IMR-90 (cell line): ENCODE measurements at regions not wholly inside any gene's neighbourhood (a gene's known extent, or its start where the extent isn't known, plus 50 kb on each side); places are given as distances from the start of the nearest gene placed in this dataset.

Source experiments
- ATAC-seq: fragments of 200-7000 bp; cut with Tn5 transposase; 2 replicates; pipeline ENCODE4 v1.9.1; 2020; ENCODE audit warnings: low read depth, mild to moderate bottlenecking, moderate library complexity
- BruUV-seq: library from RNA; stranded (reverse); fragments of 400-500 nt; replicated peaks from 2 replicates; lab custom pipeline; 2021; lab: Mats Ljungman, UMichigan
- CTCF ChIA-PET: fragments of 300-600 bp; formaldehyde crosslinking; extraction: SDS; loops from one replicate; lab custom pipeline; 2021; ENCODE audit warnings: antibody characterized with exemption; lab: Yijun Ruan, JAX
- POLR2A ChIA-PET: fragments of 300-600 bp; sonication (Branson Sonifier 250); formaldehyde crosslinking; loops from one replicate; lab custom pipeline; 2022; ENCODE audit warnings: antibody characterized with exemption; ENCODE audit not compliant: unreplicated experiment; lab: Charles Lee
- DNase-seq: peaks from one replicate; pipeline ENCODE4 v3.0.0; 2013
- H2AFZ ChIP-seq: replicated peaks from 2 replicates; pipeline ENCODE3; 2013; ENCODE audit warnings: low read length, mild to moderate bottlenecking; ENCODE audit not compliant: poor library complexity
- H2AK5ac ChIP-seq: 2 replicates; pipeline ENCODE4 v1.6.1; 2013; ENCODE audit warnings: low read depth, low read length, inconsistent platforms
- H2AK9ac ChIP-seq: replicated peaks from 2 replicates; pipeline ENCODE3; 2013; ENCODE audit warnings: mild to moderate bottlenecking, low read depth, low read length, moderate library complexity; ENCODE audit not compliant: poor library complexity
- H2BK120ac ChIP-seq: 2 replicates; pipeline ENCODE4 v1.6.1; 2013; ENCODE audit warnings: low read depth, low read length, inconsistent platforms
- H2BK15ac ChIP-seq: 3 replicates; pipeline ENCODE4 v1.6.1; 2013; ENCODE audit warnings: low read depth, low read length, inconsistent platforms
- H2BK20ac ChIP-seq: 2 replicates; pipeline ENCODE4 v1.6.1; 2013; ENCODE audit warnings: low read depth, mild to moderate bottlenecking, inconsistent platforms, low read length, moderate library complexity
- H2BK5ac ChIP-seq: 2 replicates; pipeline ENCODE4 v1.6.1; 2013; ENCODE audit warnings: mild to moderate bottlenecking, low read depth, low read length, inconsistent platforms; ENCODE audit not compliant: poor library complexity, severe bottlenecking
- H3K14ac ChIP-seq: replicated peaks from 2 replicates; pipeline ENCODE4 v1.6.1; 2013; ENCODE audit warnings: low read depth, low read length, inconsistent platforms
- H3K18ac ChIP-seq: 2 replicates; pipeline ENCODE4 v1.6.1; 2013; ENCODE audit warnings: low read depth, low read length, control low read depth
- H3K23ac ChIP-seq: 2 replicates; pipeline ENCODE4 v1.6.1; 2013; ENCODE audit warnings: low read depth, low read length, inconsistent platforms
- H3K27ac ChIP-seq: 2 replicates; pipeline ENCODE4 v1.5.1; 2013; ENCODE audit warnings: mild to moderate bottlenecking, control low read depth, low read length; ENCODE audit not compliant: insufficient read depth
- H3K27me3 ChIP-seq: 2 replicates; pipeline ENCODE4 v1.6.1; 2013; ENCODE audit warnings: low read length; ENCODE audit not compliant: control insufficient read depth, insufficient read depth
- H3K36me3 ChIP-seq: 2 replicates; pipeline ENCODE4 v1.6.1; 2013; ENCODE audit warnings: low read length, mixed read lengths; ENCODE audit not compliant: control insufficient read depth, insufficient read depth
- H3K4ac ChIP-seq: 2 replicates; pipeline ENCODE4 v1.6.1; 2013; ENCODE audit warnings: low read depth, low read length, inconsistent platforms
- H3K4me1 ChIP-seq: 2 replicates; pipeline ENCODE4 v1.6.1; 2013; ENCODE audit warnings: low read length, mixed read lengths; ENCODE audit not compliant: control insufficient read depth, insufficient read depth
- H3K4me2 ChIP-seq: 2 replicates; pipeline ENCODE4 v1.6.1; 2013; ENCODE audit warnings: low read depth, mild to moderate bottlenecking, control low read depth, low read length, moderate library complexity
- H3K4me3 ChIP-seq: 2 replicates; pipeline ENCODE4 v1.5.1; 2013; ENCODE audit warnings: low read depth, mild to moderate bottlenecking, control low read depth, low read length, moderate library complexity; ENCODE audit not compliant: insufficient read depth
- H3K56ac ChIP-seq: 2 replicates; pipeline ENCODE4 v1.6.1; 2013; ENCODE audit warnings: low read length, inconsistent platforms; ENCODE audit not compliant: insufficient read depth; ENCODE audit errors: extremely low read depth
- H3K79me1 ChIP-seq, 2 experiments: 2 replicates each; pipeline ENCODE4 v1.6.1; 2013; ENCODE audit warnings: low read length in 2 of 2, inconsistent platforms in 1 of 2, low read depth in 1 of 2
- H3K9ac ChIP-seq: 2 replicates; pipeline ENCODE4 v1.6.1; 2013; ENCODE audit warnings: low read depth, low read length, control low read depth
- H3K9me1 ChIP-seq: 2 replicates; pipeline ENCODE4 v1.6.1; 2013; ENCODE audit warnings: low read length, inconsistent platforms; ENCODE audit not compliant: insufficient read depth
- H3K9me3 ChIP-seq: 2 replicates; pipeline ENCODE4 v1.6.1; 2013; ENCODE audit warnings: low read length; ENCODE audit not compliant: control insufficient read depth, insufficient read depth
- H4K20me1 ChIP-seq: 2 replicates; pipeline ENCODE4 v1.6.1; 2013; ENCODE audit warnings: low read length, inconsistent platforms; ENCODE audit not compliant: insufficient read depth
- H4K5ac ChIP-seq: 2 replicates; pipeline ENCODE4 v1.6.1; 2013; ENCODE audit warnings: mild to moderate bottlenecking, low read depth, low read length, control low read depth
- H4K8ac ChIP-seq, 2 experiments: 2 replicates each; pipeline ENCODE4 v1.6.1; 2013; ENCODE audit warnings: low read depth in 2 of 2, low read length in 2 of 2, control low read depth in 1 of 2, inconsistent platforms in 1 of 2
- H4K91ac ChIP-seq: 2 replicates; pipeline ENCODE4 v1.6.1; 2013; ENCODE audit warnings: low read depth, low read length, inconsistent platforms; ENCODE audit not compliant: insufficient read depth
- BHLHE40 ChIP-seq: fragments of 150-350 bp; IDR thresholded peaks from 2 replicates; pipeline ENCODE4 v1.6.1; 2016; ENCODE audit warnings: mild to moderate bottlenecking, low read depth, low read length
- CEBPB ChIP-seq: IDR thresholded peaks from 2 replicates; pipeline ENCODE4 v1.6.1; 2012; ENCODE audit warnings: low read depth, low read length, improper control_type of control experiment
- CHD1 ChIP-seq: IDR thresholded peaks from 2 replicates; pipeline ENCODE4 v1.6.1; 2012; ENCODE audit warnings: low read depth, low read length, improper control_type of control experiment
- FOS ChIP-seq: fragments of 150-350 bp; IDR thresholded peaks from 2 replicates; pipeline ENCODE4 v1.6.1; 2016; ENCODE audit warnings: low read depth, low read length
- MAFK ChIP-seq: IDR thresholded peaks from 2 replicates; pipeline ENCODE4 v1.6.1; 2012; ENCODE audit warnings: low read depth, low read length, improper control_type of control experiment
- MAZ ChIP-seq: IDR thresholded peaks from 2 replicates; pipeline ENCODE4 v1.6.1; 2012; ENCODE audit warnings: low read depth, mild to moderate bottlenecking, low read length, improper control_type of control experiment, moderate library complexity, borderline replicate concordance
- MXI1 ChIP-seq: IDR thresholded peaks from 2 replicates; pipeline ENCODE4 v1.6.1; 2012; ENCODE audit warnings: low read depth, mild to moderate bottlenecking, low read length, moderate library complexity, borderline replicate concordance
- NFE2L2 ChIP-seq: fragments of 150-350 bp; IDR thresholded peaks from 2 replicates; pipeline ENCODE4 v1.6.1; 2016; ENCODE audit warnings: low read depth, mild to moderate bottlenecking, low read length
- POLR2A ChIP-seq: IDR thresholded peaks from 2 replicates; pipeline ENCODE4 v1.6.1; 2012; ENCODE audit warnings: mild to moderate bottlenecking, low read depth, low read length
- RAD21 ChIP-seq: IDR thresholded peaks from 2 replicates; pipeline ENCODE4 v1.6.1; 2012; ENCODE audit warnings: low read length, improper control_type of control experiment
- RCOR1 ChIP-seq: IDR thresholded peaks from 2 replicates; pipeline ENCODE4 v1.6.1; 2012; ENCODE audit warnings: mild to moderate bottlenecking, low read length, improper control_type of control experiment; ENCODE audit not compliant: insufficient replicate concordance
- RFX5 ChIP-seq: IDR thresholded peaks from 2 replicates; pipeline ENCODE4 v1.8.0; 2012; ENCODE audit warnings: low read depth, mild to moderate bottlenecking, low read length, moderate library complexity
- SMC3 ChIP-seq: fragments of 150-350 bp; IDR thresholded peaks from 2 replicates; pipeline ENCODE4 v1.6.1; 2016; ENCODE audit warnings: low read depth, mild to moderate bottlenecking, antibody characterized with exemption, low read length, moderate library complexity
- USF2 ChIP-seq: fragments of 150-350 bp; IDR thresholded peaks from 2 replicates; pipeline ENCODE4 v1.6.1; 2017; ENCODE audit warnings: mild to moderate bottlenecking, antibody characterized with exemption, low read length, low read depth
- WGBS, 2 experiments: methylation state at CpG; one replicate each; pipeline versions ENCODE4 v1.1.5 to v1.1.7; 2013; ENCODE audit warnings: missing lambda C conversion rate in 2 of 2; ENCODE audit not compliant: insufficient read length in 1 of 2; ENCODE audit errors: extremely low coverage in 2 of 2; 5-methylcytosine and 5-hydroxymethylcytosine counted together
- dilution Hi-C: fragments of 300-500 bp; cut with HindIII; formaldehyde crosslinking; loops from one replicate; pipeline ENCODE4 v1.14.3; 2018; ENCODE audit warnings: low sequenced_read_pairs; ENCODE audit not compliant: unreplicated experiment
- in situ Hi-C: fragments of 300-500 bp; cut with MboI; formaldehyde crosslinking; loops from 3 replicates; pipeline ENCODE4 v1.14.3; 2019; ENCODE audit warnings: low sequenced_read_pairs, inconsistent platforms, mixed read lengths
- intact Hi-C: fragments of 100-400 bp; cut with micrococcal nuclease; formaldehyde crosslinking; loops from 2 replicates; pipeline ENCODE4 v1.10.0; 2022
- TF ChIP-seq, protein P1 (sequence below): conservative IDR thresholded peaks from 2 replicates; pipeline ENCODE4 v1.5.1; 2012; ENCODE audit warnings: mild to moderate bottlenecking, low read depth, low read length, improper control_type of control experiment
- TF ChIP-seq, protein P2 (sequence below): fragments of 150-350 bp; IDR thresholded peaks from 2 replicates; pipeline ENCODE4 v1.6.1; 2016; ENCODE audit warnings: low read depth, mild to moderate bottlenecking, low read length, moderate library complexity, borderline replicate concordance

DNA sequence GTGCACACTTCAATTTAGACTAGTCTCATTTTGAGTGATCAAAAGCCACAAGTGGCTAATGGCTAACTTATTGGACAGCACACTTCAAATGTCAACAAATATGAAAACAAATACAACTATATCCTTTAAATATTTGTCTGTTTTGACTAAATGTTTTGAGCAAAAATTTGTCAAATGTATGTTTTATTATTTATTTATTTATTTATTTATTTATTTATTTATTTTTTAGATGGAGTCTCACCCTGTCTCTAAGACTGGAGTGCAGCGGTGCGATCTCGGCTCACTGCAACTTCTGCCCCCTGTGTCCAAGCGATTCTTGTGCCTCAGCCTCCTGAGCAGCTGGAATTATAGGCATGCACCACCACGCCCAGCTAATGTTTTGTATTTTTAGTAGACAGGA is 1392.1 kb upstream of the WWC1 start:
- no peaks in the 10 kb centered on the region for H3K79me1 ChIP-seq
- no peak overlapping the region for H3K9ac ChIP-seq
- no peak overlapping the region for H3K23ac ChIP-seq
- no CpG with 5 or more reads among the region's 5 CpGs for WGBS, 2 experiments
- in situ Hi-C loops (no loop called here), dilution Hi-C loops (no loop called here), intact Hi-C loops (no loop called here)
- no TSS peak for BruUV-seq
- no peak overlapping the region for H2AK9ac ChIP-seq
- no peak overlapping the region for H3K14ac ChIP-seq
- no peak overlapping the region for H3K56ac ChIP-seq
- H3K36me3 ChIP-seq: no peaks in the 10 kb centered on the region
- H3K4ac ChIP-seq: no peak overlapping the region
- no peak for TF ChIP-seq RAD21
- TF ChIP-seq, protein P1, sequence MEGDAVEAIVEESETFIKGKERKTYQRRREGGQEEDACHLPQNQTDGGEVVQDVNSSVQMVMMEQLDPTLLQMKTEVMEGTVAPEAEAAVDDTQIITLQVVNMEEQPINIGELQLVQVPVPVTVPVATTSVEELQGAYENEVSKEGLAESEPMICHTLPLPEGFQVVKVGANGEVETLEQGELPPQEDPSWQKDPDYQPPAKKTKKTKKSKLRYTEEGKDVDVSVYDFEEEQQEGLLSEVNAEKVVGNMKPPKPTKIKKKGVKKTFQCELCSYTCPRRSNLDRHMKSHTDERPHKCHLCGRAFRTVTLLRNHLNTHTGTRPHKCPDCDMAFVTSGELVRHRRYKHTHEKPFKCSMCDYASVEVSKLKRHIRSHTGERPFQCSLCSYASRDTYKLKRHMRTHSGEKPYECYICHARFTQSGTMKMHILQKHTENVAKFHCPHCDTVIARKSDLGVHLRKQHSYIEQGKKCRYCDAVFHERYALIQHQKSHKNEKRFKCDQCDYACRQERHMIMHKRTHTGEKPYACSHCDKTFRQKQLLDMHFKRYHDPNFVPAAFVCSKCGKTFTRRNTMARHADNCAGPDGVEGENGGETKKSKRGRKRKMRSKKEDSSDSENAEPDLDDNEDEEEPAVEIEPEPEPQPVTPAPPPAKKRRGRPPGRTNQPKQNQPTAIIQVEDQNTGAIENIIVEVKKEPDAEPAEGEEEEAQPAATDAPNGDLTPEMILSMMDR: no peak
- TF ChIP-seq RCOR1: no peak
- TF ChIP-seq BHLHE40: no peak
- TF ChIP-seq MAFK: no peak
- TF ChIP-seq CEBPB: no peak
- no peak for TF ChIP-seq FOS
- TF ChIP-seq MAZ: no peak
- TF ChIP-seq POLR2A: no peak
- no peak for TF ChIP-seq MXI1
- no peak for TF ChIP-seq CHD1
- TF ChIP-seq RFX5: no peak
- no peak for TF ChIP-seq NFE2L2
- TF ChIP-seq, protein P2, sequence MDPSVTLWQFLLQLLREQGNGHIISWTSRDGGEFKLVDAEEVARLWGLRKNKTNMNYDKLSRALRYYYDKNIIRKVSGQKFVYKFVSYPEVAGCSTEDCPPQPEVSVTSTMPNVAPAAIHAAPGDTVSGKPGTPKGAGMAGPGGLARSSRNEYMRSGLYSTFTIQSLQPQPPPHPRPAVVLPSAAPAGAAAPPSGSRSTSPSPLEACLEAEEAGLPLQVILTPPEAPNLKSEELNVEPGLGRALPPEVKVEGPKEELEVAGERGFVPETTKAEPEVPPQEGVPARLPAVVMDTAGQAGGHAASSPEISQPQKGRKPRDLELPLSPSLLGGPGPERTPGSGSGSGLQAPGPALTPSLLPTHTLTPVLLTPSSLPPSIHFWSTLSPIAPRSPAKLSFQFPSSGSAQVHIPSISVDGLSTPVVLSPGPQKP: no peak
- no peak for TF ChIP-seq USF2
- TF ChIP-seq SMC3: no peak
- peaks cover 10% of the 10 kb centered on the region; the same call in 1 of the 2 replicates for H3K9me3 ChIP-seq
- H2AFZ ChIP-seq: no peak overlapping the region
- CTCF ChIA-PET: no interaction called here
- POLR2A ChIA-PET: no interaction called here
- no peak overlapping the region for H3K4me3 ChIP-seq
- no peak overlapping the region for H2BK15ac ChIP-seq
- no peak overlapping the region for H2BK120ac ChIP-seq
- no peak overlapping the region for H4K8ac ChIP-seq
- no peaks in the 10 kb centered on the region for H3K4me1 ChIP-seq
- no peak overlapping the region for H2AK5ac ChIP-seq
- no peak for DNase-seq
- no peak overlapping the region for H2BK5ac ChIP-seq
- no peak overlapping the region for H3K27ac ChIP-seq
- no peak overlapping the region for H3K18ac ChIP-seq
- H4K20me1 ChIP-seq: no peaks in the 10 kb centered on the region
- no peaks in the 10 kb centered on the region for H3K9me1 ChIP-seq
- no peak overlapping the region for H4K5ac ChIP-seq
- no peaks in the 10 kb centered on the region for H3K27me3 ChIP-seq
- no peak overlapping the region for H2BK20ac ChIP-seq
- no peak overlapping the region for H3K4me2 ChIP-seq
- ATAC-seq: no peak
- no peak overlapping the region for H4K91ac ChIP-seq
